Hepatocyte (in vitro differentiated cells): ENCODE measurements at regions not wholly inside any gene's neighbourhood (a gene's known extent, or its start where the extent isn't known, plus 50 kb on each side); places are given as distances from the start of the nearest gene placed in this dataset.

Experiments used
- DNase-seq: peaks from one replicate; pipeline ENCODE4 v3.0.0-alpha.2; 2016; ENCODE audit warnings: low spot score
- H2AFZ ChIP-seq: fragments of 200-600 bp; sonication (generic); 2 replicates; pipeline ENCODE4 v1.6.0; 2016; ENCODE audit warnings: antibody characterized with exemption, mild to moderate bottlenecking
- H3K27ac ChIP-seq: fragments of 200-600 bp; sonication (generic); 2 replicates; pipeline ENCODE4 v1.5.1; 2016; ENCODE audit warnings: mild to moderate bottlenecking
- H3K27me3 ChIP-seq: fragments of 200-600 bp; sonication (generic); 2 replicates; pipeline ENCODE4 v1.6.1; 2016
- H3K36me3 ChIP-seq: fragments of 200-600 bp; sonication (generic); replicated peaks from 2 replicates; pipeline ENCODE4 v1.5.1; 2016; ENCODE audit warnings: low read depth; ENCODE audit not compliant: insufficient read depth
- H3K4me1 ChIP-seq: fragments of 200-600 bp; sonication (generic); 2 replicates; pipeline ENCODE4 v1.5.1; 2016; ENCODE audit warnings: mild to moderate bottlenecking, moderate library complexity; ENCODE audit not compliant: insufficient read depth
- H3K4me2 ChIP-seq: fragments of 200-600 bp; sonication (generic); 2 replicates; pipeline ENCODE4 v1.6.0; 2016
- H3K4me3 ChIP-seq: fragments of 200-600 bp; sonication (generic); 2 replicates; pipeline ENCODE4 v1.5.1; 2016; ENCODE audit warnings: mild to moderate bottlenecking
- H3K79me2 ChIP-seq: fragments of 200-600 bp; sonication (generic); 2 replicates; pipeline ENCODE4 v1.6.0; 2017; ENCODE audit warnings: mild to moderate bottlenecking
- H3K9me2 ChIP-seq: fragments of 200-600 bp; sonication (generic); replicated peaks from 2 replicates; pipeline ENCODE4 v1.6.0; 2017; ENCODE audit warnings: mild to moderate bottlenecking; ENCODE audit not compliant: insufficient read depth
- H3K9me3 ChIP-seq: fragments of 200-600 bp; sonication (generic); 2 replicates; pipeline ENCODE4 v1.5.1; 2016; ENCODE audit warnings: low read depth, mild to moderate bottlenecking
- H4K20me1 ChIP-seq: fragments of 200-600 bp; sonication (generic); 2 replicates; pipeline ENCODE4 v1.6.0; 2016; ENCODE audit warnings: mild to moderate bottlenecking; ENCODE audit not compliant: insufficient read depth, poor library complexity, severe bottlenecking
- EZH2 ChIP-seq: fragments of 200-600 bp; sonication (generic); IDR thresholded peaks from 2 replicates; pipeline ENCODE4 v1.6.1; 2016; ENCODE audit warnings: antibody characterized with exemption, mild to moderate bottlenecking, borderline replicate concordance
- EZH2phosphoT487 ChIP-seq: fragments of 200-600 bp; sonication (generic); IDR thresholded peaks from one replicate; pipeline ENCODE4 v1.6.1; 2018; ENCODE audit warnings: antibody characterized with exemption, mild to moderate bottlenecking, low read depth, moderate library complexity; ENCODE audit not compliant: unreplicated experiment, severe bottlenecking
- WGBS: methylation state at CpG from one replicate; pipeline ENCODE4 v1.1.6; 2016; ENCODE audit warnings: low lambda C conversion rate; ENCODE audit errors: missing lambda C conversion rate; 5-methylcytosine and 5-hydroxymethylcytosine counted together
- TF ChIP-seq, protein P1 (sequence below): fragments of 200-600 bp; sonication (generic); IDR thresholded peaks from 2 replicates; pipeline ENCODE4 v1.5.1; 2016; ENCODE audit warnings: antibody characterized with exemption, mild to moderate bottlenecking; ENCODE audit not compliant: poor library complexity

DNA sequence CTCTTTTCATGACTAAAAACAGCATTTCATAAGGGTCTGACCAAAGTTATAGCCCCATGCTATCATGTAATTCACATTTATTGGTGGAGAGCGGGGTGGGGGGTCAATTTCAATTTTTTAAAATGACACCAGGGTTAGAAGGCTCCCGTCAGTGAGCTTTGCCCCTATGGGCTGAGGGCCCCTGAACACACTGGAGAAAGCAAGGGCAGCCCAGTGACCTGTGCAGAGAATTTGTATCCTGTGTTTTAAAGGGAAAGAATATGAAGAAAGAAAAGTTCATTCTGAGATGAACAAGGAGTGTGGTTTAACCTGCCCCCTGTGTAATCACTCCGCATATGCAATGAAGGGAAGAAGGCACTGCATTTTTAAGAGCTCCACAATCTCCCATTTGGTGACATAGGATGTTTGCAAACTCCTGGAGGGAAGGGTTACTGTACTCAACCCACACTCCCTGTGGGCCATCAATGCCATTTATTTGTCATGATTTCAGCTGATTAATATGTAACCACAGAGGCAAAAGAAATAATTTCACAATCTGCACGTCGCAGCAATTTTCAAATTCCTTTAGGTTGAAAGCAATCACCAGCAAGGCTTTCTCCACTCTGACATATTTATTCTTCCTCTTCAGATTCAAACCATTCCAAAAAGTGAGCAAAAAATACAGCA is 95.6 kb downstream of the ZNF281 start:
- H3K4me2 ChIP-seq = peak overlapping the region; percentile 53
- 59% methylated on average over 5 of the region's 5 CpGs for WGBS

DNA sequence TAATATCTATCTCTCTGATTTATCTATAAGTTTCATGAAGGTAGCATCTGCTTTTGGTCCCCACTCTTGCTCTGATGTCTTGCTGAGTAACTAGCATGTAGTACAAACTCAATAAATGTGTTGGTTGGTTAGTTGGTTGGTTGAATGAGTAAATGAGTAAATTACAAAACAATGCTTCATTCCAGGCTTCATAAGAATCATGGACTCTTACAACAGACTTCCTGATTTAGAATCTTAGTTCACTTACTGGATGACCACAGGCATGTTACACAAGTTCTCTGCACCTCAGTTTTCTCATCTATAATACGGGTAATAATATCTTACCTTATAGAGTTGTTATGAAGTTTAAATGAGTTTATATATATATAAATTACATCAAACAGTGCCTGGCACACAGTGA is 98.6 kb downstream of the ZNF281 start:
- DNase-seq = no peak
- Histone ChIP-seq H3K27me3 (no peaks in the 10 kb centered on the region), H3K36me3 (no peaks in the 10 kb centered on the region), H3K27ac (no peak overlapping the region), H2AFZ (no peak overlapping the region), H3K4me3 (no peak overlapping the region), H3K4me1 (peaks cover 9% of the 10 kb centered on the region), H3K4me2 (no peak overlapping the region), H4K20me1 (no peaks in the 10 kb centered on the region), H3K9me3 (no peaks in the 10 kb centered on the region), H3K79me2 (no peaks in the 10 kb centered on the region), H3K9me2 (no peaks in the 10 kb centered on the region)
- WGBS = 97% methylated on average over 1 of the region's 1 CpG
- TF ChIP-seq EZH2phosphoT487 (no peak), EZH2 (no peak)
- TF ChIP-seq, protein P1, sequence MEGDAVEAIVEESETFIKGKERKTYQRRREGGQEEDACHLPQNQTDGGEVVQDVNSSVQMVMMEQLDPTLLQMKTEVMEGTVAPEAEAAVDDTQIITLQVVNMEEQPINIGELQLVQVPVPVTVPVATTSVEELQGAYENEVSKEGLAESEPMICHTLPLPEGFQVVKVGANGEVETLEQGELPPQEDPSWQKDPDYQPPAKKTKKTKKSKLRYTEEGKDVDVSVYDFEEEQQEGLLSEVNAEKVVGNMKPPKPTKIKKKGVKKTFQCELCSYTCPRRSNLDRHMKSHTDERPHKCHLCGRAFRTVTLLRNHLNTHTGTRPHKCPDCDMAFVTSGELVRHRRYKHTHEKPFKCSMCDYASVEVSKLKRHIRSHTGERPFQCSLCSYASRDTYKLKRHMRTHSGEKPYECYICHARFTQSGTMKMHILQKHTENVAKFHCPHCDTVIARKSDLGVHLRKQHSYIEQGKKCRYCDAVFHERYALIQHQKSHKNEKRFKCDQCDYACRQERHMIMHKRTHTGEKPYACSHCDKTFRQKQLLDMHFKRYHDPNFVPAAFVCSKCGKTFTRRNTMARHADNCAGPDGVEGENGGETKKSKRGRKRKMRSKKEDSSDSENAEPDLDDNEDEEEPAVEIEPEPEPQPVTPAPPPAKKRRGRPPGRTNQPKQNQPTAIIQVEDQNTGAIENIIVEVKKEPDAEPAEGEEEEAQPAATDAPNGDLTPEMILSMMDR = no peak

More for the DNA sequence above, 95.6 kb downstream of the ZNF281 start:
- H3K27me3 ChIP-seq = no peaks in the 10 kb centered on the region
- no peak overlapping the region for H3K4me3 ChIP-seq
- H3K79me2 ChIP-seq = no peaks in the 10 kb centered on the region
- H2AFZ ChIP-seq = no peak overlapping the region
- no peak for DNase-seq
- no peaks in the 10 kb centered on the region for H3K36me3 ChIP-seq
- no peaks in the 10 kb centered on the region for H4K20me1 ChIP-seq
- H3K9me2 ChIP-seq = no peaks in the 10 kb centered on the region
- H3K27ac ChIP-seq = no peak overlapping the region
- H3K9me3 ChIP-seq = no peaks in the 10 kb centered on the region
- no peak for TF ChIP-seq EZH2
- TF ChIP-seq, protein P1 = no peak
- TF ChIP-seq EZH2phosphoT487 = no peak
- H3K4me1 ChIP-seq = peaks cover 9% of the 10 kb centered on the region

- no peaks in the 10 kb centered on the region for H3K79me2 ChIP-seq
- no peaks in the 10 kb centered on the region for H3K9me2 ChIP-seq
- DNase-seq = no peak
- H3K4me1 ChIP-seq = peaks cover 9% of the 10 kb centered on the region
- no peaks in the 10 kb centered on the region for H4K20me1 ChIP-seq
- H3K4me2 ChIP-seq = no peak overlapping the region
- H2AFZ ChIP-seq = no peak overlapping the region
- no peaks in the 10 kb centered on the region for H3K9me3 ChIP-seq
- H3K4me3 ChIP-seq = no peak overlapping the region
- WGBS = 98% methylated on average over 2 of the region's 2 CpGs
- H3K27me3 ChIP-seq = no peaks in the 10 kb centered on the region
- no peaks in the 10 kb centered on the region for H3K36me3 ChIP-seq
- TF ChIP-seq EZH2 = no peak
- no peak for TF ChIP-seq EZH2phosphoT487
- TF ChIP-seq, protein P1 = no peak
- H3K27ac ChIP-seq = no peak overlapping the region
These were observed 99.0 kb downstream of the ZNF281 start for GRCh38 chr1:200310824-200311223.
